HG03060 (cell line): ENCODE measurements at regions not wholly inside any gene's neighbourhood (a gene's known extent, or its start where the extent isn't known, plus 50 kb on each side); places are given as distances from the start of the nearest gene placed in this dataset.

ENCODE experiments used
- ATAC-seq: cut with Tn5 transposase; IDR thresholded peaks from one replicate; pipeline ENCODE4 v1.9.1; 2021; ENCODE audit warnings: low read depth, moderate number of reproducible peaks; ENCODE audit not compliant: unreplicated experiment

- ATAC-seq = no peak
These were observed 910.4 kb upstream of the PCDH10 start for GRCh38 chr4:132238697-132239096.

- no peak for ATAC-seq
These were observed 909.0 kb upstream of the PCDH10 start for GRCh38 chr4:132240081-132240480.

GRCh38 chr4:132245319-132245718 lies 903.8 kb upstream of the PCDH10 start:
- no peak for ATAC-seq

GRCh38 chr4:132264176-132264575 lies 884.9 kb upstream of the PCDH10 start:
- no peak for ATAC-seq

GRCh38 chr4:132266374-132266773 lies 882.7 kb upstream of the PCDH10 start:
- ATAC-seq = no peak

GRCh38 chr4:132267321-132267720 lies 881.8 kb upstream of the PCDH10 start:
- no peak for ATAC-seq

GRCh38 chr4:132269303-132269990 lies 879.6 kb upstream of the PCDH10 start:
- ATAC-seq = no peak

- ATAC-seq = no peak
These were observed 873.4 kb upstream of the PCDH10 start for GRCh38 chr4:132275583-132276121.

- no peak for ATAC-seq
These were observed 872.9 kb upstream of the PCDH10 start for GRCh38 chr4:132276185-132276584.

- ATAC-seq = no peak
These were observed 872.1 kb upstream of the PCDH10 start for GRCh38 chr4:132276989-132277388.

GRCh38 chr4:132281733-132282132 lies 867.4 kb upstream of the PCDH10 start:
- ATAC-seq = no peak

- ATAC-seq = no peak
These were observed 864.1 kb upstream of the PCDH10 start for GRCh38 chr4:132284910-132285426.

- ATAC-seq = no peak
These were observed 851.7 kb upstream of the PCDH10 start for GRCh38 chr4:132297346-132297745.

GRCh38 chr4:132299841-132300240 lies 849.3 kb upstream of the PCDH10 start:
- ATAC-seq = no peak

GRCh38 chr4:132312521-132312920 lies 836.6 kb upstream of the PCDH10 start:
- no peak for ATAC-seq

GRCh38 chr4:132313852-132314251 lies 835.2 kb upstream of the PCDH10 start:
- ATAC-seq = no peak

GRCh38 chr4:132316738-132317137 lies 832.4 kb upstream of the PCDH10 start:
- ATAC-seq = no peak

GRCh38 chr4:132317923-132318322 lies 831.2 kb upstream of the PCDH10 start:
- ATAC-seq = no peak

- ATAC-seq = no peak
These were observed 820.3 kb upstream of the PCDH10 start for GRCh38 chr4:132328761-132329160.

GRCh38 chr4:132330994-132331393 lies 818.1 kb upstream of the PCDH10 start:
- no peak for ATAC-seq

- ATAC-seq = no peak
These were observed 816.0 kb upstream of the PCDH10 start for GRCh38 chr4:132332932-132333723.

GRCh38 chr4:132333724-132334047 lies 815.4 kb upstream of the PCDH10 start:
- ATAC-seq = no peak
